DND-41 (cell line): ENCODE measurements at regions not wholly inside any gene's neighbourhood (a gene's known extent, or its start where the extent isn't known, plus 50 kb on each side); places are given as distances from the start of the nearest gene placed in this dataset.

Source experiments
- ATAC-seq: fragments of 200-7000 bp; cut with Tn5 transposase; 3 replicates; pipeline ENCODE4 v1.9.1; 2021; ENCODE audit warnings: low read depth; ENCODE audit not compliant: insufficient read depth
- DNase-seq: peaks from one replicate; pipeline ENCODE4 v3.0.0-alpha.2; 2020
- H2AFZ ChIP-seq: 2 replicates; pipeline ENCODE4 v1.6.0; 2012; ENCODE audit warnings: low read depth, low read length
- H3K27ac ChIP-seq: 2 replicates; pipeline ENCODE4 v1.5.1; 2012; ENCODE audit warnings: low read length, inconsistent platforms
- H3K27me3 ChIP-seq: fragments of 200-600 bp; sonication (generic); 2 replicates; pipeline ENCODE4 v1.6.0; 2012; ENCODE audit warnings: low read length, mild to moderate bottlenecking, inconsistent platforms; ENCODE audit not compliant: insufficient read depth, poor library complexity
- H3K36me3 ChIP-seq: 2 replicates; pipeline ENCODE4 v1.5.1; 2012; ENCODE audit warnings: low read length, inconsistent platforms; ENCODE audit not compliant: insufficient read depth
- H3K4me1 ChIP-seq: 2 replicates; pipeline ENCODE4 v1.5.1; 2012; ENCODE audit warnings: mild to moderate bottlenecking, low read length; ENCODE audit not compliant: insufficient read depth
- H3K4me2 ChIP-seq: 2 replicates; pipeline ENCODE4 v1.6.0; 2012; ENCODE audit warnings: mild to moderate bottlenecking, moderate library complexity, low read length, inconsistent platforms; ENCODE audit not compliant: insufficient read depth
- H3K4me3 ChIP-seq, 2 experiments: fragments of 200-600 bp in 1 of 2; shearing (Covaris generic) in 1 of 2; 2 replicates each; pipeline ENCODE4 v1.5.1; 2012 to 2016; ENCODE audit warnings: inconsistent platforms in 2 of 2, low read length in 2 of 2, mild to moderate bottlenecking in 2 of 2, low read depth in 1 of 2, moderate library complexity in 1 of 2
- H3K79me2 ChIP-seq: 2 replicates; pipeline ENCODE4 v1.6.0; 2012; ENCODE audit warnings: low read length, inconsistent platforms; ENCODE audit not compliant: insufficient read depth
- H3K9ac ChIP-seq: 2 replicates; pipeline ENCODE4 v1.6.0; 2012; ENCODE audit warnings: low read depth, mild to moderate bottlenecking, inconsistent platforms, low read length, moderate library complexity
- H3K9me3 ChIP-seq: 2 replicates; pipeline ENCODE4 v1.5.1; 2012; ENCODE audit warnings: low read length, moderate library complexity, mild to moderate bottlenecking, inconsistent platforms; ENCODE audit not compliant: insufficient read depth, severe bottlenecking
- H4K20me1 ChIP-seq: 2 replicates; pipeline ENCODE4 v1.6.0; 2012; ENCODE audit warnings: low read length; ENCODE audit not compliant: insufficient read depth
- EZH2 ChIP-seq: IDR thresholded peaks from 3 replicates; pipeline ENCODE4 v1.6.1; 2012; ENCODE audit warnings: borderline replicate concordance, low read depth, mild to moderate bottlenecking, moderate library complexity, low read length, inconsistent platforms; ENCODE audit not compliant: severe bottlenecking
- TF ChIP-seq, protein P1 (sequence below): IDR thresholded peaks from 2 replicates; pipeline ENCODE4 v1.5.1; 2012; ENCODE audit warnings: borderline replicate concordance, low read length, moderate library complexity, mild to moderate bottlenecking; ENCODE audit not compliant: poor library complexity, severe bottlenecking; ENCODE audit errors: extremely low read depth

DNA sequence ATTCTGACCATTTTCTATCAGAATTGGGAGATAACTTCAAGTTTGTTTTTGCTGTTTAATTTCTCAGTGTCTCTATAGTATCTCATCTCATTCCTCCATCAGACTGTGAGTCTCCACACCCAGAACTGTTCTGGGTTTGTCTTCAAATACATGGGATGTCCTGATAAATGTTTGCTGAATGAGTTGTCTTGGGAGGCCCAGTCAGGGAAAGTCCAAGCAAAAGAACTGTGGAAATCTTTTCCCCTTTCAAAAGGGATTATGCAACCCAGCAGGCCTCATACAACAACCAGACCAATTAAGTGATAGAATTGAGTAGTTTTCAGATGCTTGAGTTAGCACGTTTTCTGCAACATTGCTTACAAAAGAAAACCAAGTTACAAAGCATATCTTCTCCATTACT lies 324.4 kb downstream of the BRINP1 start:
- Histone ChIP-seq H3K9me3 (no peaks in the 10 kb centered on the region), H3K9ac (no peak overlapping the region), H3K4me1 (no peaks in the 10 kb centered on the region), H3K4me3 (no peak overlapping the region), H3K27me3 (no peaks in the 10 kb centered on the region), H4K20me1 (no peaks in the 10 kb centered on the region), H3K79me2 (no peaks in the 10 kb centered on the region), H2AFZ (no peak overlapping the region), H3K4me2 (no peak overlapping the region), H3K27ac (no peak overlapping the region), H3K36me3 (no peaks in the 10 kb centered on the region)
- ATAC-seq: no peak
- no peak for DNase-seq
- TF ChIP-seq, protein P1, sequence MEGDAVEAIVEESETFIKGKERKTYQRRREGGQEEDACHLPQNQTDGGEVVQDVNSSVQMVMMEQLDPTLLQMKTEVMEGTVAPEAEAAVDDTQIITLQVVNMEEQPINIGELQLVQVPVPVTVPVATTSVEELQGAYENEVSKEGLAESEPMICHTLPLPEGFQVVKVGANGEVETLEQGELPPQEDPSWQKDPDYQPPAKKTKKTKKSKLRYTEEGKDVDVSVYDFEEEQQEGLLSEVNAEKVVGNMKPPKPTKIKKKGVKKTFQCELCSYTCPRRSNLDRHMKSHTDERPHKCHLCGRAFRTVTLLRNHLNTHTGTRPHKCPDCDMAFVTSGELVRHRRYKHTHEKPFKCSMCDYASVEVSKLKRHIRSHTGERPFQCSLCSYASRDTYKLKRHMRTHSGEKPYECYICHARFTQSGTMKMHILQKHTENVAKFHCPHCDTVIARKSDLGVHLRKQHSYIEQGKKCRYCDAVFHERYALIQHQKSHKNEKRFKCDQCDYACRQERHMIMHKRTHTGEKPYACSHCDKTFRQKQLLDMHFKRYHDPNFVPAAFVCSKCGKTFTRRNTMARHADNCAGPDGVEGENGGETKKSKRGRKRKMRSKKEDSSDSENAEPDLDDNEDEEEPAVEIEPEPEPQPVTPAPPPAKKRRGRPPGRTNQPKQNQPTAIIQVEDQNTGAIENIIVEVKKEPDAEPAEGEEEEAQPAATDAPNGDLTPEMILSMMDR: no peak
- no peak for TF ChIP-seq EZH2

GRCh38 chr9:119047513-119048307 lies 321.5 kb downstream of the BRINP1 start:
- Histone ChIP-seq H3K9ac (no peak overlapping the region), H3K9me3 (no peaks in the 10 kb centered on the region), H3K4me3 (no peak overlapping the region), H3K4me1 (no peaks in the 10 kb centered on the region), H3K27me3 (no peaks in the 10 kb centered on the region), H3K4me2 (no peak overlapping the region), H4K20me1 (no peaks in the 10 kb centered on the region), H3K27ac (no peak overlapping the region), H3K79me2 (no peaks in the 10 kb centered on the region), H3K36me3 (no peaks in the 10 kb centered on the region), H2AFZ (no peak overlapping the region)
- DNase-seq (no peak), ATAC-seq (no peak)
- no peak for TF ChIP-seq EZH2
- TF ChIP-seq, protein P1: no peak

DNA sequence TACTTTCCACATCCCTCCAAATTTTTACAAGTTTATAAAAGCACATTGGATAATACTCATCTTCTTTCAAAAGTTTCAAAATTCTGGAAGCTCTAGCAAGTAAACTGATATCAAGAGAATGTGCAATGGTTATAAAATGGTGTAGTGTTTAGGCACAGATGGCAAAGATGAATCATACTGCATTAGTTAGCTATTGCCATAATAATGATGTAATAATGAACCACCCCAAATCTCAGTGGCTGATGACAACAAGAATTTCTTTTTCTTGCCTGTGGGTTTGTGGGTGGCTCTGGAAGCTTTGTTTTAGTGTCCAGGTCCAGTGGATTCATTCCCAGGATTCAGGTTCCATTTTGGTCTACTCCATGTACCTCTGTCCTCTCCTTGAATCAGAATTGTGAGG lies 319.0 kb downstream of the BRINP1 start:
- Histone ChIP-seq H4K20me1 (no peaks in the 10 kb centered on the region), H3K4me2 (no peak overlapping the region), H3K9me3 (no peaks in the 10 kb centered on the region), H3K36me3 (no peaks in the 10 kb centered on the region), H3K9ac (no peak overlapping the region), H3K27me3 (no peaks in the 10 kb centered on the region), H3K79me2 (no peaks in the 10 kb centered on the region), H3K27ac (no peak overlapping the region), H3K4me3 (no peak overlapping the region), H2AFZ (no peak overlapping the region), H3K4me1 (no peaks in the 10 kb centered on the region)
- DNase-seq (no peak), ATAC-seq (no peak)
- TF ChIP-seq, protein P1: no peak
- TF ChIP-seq EZH2: no peak
